Globus pallidus (tissue), 1 donor: ENCODE measurements at regions not wholly inside any gene's neighbourhood (a gene's known extent, or its start where the extent isn't known, plus 50 kb on each side); places are given as distances from the start of the nearest gene placed in this dataset.

Source experiments
- DNase-seq: peaks from one replicate; pipeline ENCODE4 v3.0.0-alpha.2; 2015; ENCODE audit warnings: low spot score

- no peak for DNase-seq
Observed at GRCh38 chr5:136689552-136689951, 324.2 kb upstream of the TRPC7 start.

GRCh38 chr5:136686192-136686872 lies 321.0 kb upstream of the TRPC7 start:
- no peak for DNase-seq

DNA sequence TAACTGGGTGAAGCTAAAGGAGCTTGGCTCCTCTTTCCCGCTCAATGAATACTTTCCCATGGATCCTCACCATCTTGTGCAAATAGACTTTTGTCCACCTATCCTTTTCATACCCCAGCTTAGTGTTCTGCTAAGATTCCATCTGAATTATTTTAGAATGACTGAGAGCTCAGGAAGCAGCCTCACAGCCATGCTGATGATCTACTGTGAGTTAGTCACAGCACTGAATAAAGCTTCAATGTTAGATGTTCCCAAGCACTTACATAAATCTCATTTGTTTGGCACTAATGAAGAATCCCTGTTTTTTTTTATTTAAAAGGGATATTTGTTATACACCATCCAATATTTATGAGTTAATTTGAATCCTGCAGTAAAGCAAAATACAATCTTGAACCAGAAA lies 317.6 kb upstream of the TRPC7 start:
- no peak for DNase-seq

DNA sequence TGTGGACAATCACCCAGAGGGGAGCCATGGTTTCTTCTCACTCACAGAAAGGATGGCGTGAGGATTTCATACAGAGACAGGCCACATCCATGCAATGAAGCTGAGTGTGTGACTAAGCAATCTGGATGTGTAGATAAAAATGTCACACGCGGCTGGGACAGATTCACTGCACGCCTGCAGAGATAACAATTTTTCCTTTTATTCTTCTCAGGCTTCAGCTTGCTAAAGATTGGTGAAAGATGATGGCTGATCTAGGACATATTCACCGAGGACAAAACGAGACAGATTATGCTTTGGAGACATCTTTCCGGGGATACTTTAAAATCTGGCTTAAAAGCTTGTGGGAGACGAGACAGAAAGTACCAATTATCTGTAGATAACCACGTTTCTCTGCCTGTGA lies 313.9 kb upstream of the TRPC7 start:
- DNase-seq: no peak

DNA sequence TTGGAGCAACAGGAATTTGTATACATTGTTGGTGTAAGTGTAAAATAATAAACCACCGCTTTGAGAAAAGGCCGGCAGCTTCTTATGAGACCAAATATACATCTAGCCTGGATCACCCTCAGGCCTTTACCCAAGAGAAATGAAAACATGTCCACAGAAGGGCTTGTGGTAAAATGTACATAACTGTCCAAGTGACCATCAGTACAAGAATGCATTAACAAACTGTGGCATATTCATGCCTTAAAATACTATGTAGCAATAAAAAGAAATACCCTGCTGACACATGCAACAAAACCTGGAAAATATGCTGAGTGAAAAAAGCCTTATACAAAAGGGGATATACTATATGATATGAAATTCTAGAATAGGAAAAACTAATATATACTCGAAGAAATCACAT lies 311.9 kb upstream of the TRPC7 start:
- no peak for DNase-seq

DNA sequence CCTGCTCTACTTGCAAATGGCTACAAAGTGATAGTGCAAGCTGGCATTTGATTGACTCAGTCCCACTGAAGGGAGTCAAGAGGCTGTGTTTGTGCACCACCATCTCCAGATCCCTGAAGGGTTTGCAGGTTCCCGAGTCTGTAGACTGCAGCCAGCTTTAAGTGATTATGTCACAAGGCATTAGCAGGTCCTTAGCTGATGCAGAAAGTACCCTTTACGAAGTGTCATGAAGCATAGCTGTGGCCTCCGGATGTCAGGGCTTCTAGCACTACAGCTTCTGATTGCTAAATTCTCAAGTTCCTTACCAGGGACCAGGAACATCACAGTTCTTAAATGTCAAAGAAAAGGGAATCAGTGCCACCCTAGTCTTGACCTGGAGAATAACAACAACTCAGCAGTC lies 311.3 kb upstream of the TRPC7 start:
- no peak for DNase-seq

GRCh38 chr5:136675769-136676168 lies 310.4 kb upstream of the TRPC7 start:
- no peak for DNase-seq

DNA sequence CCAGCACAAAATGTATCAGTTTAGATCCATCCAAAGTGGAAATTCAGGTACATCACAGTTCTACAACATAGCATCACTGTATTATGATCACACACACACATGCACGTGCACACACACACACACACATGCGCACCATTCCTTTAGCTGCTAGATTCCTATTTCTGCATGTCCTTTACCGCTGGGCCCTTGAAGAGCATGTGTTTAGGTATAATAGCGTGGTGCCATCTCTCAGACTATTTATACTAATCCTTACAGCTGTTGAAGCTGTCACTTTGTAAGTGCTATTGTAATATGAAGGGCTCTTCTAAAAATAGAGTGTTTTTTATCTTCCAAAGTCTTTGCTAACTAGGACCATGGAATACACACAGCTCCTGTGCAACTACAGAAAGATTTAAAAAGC lies 308.8 kb upstream of the TRPC7 start:
- DNase-seq: no peak

DNA sequence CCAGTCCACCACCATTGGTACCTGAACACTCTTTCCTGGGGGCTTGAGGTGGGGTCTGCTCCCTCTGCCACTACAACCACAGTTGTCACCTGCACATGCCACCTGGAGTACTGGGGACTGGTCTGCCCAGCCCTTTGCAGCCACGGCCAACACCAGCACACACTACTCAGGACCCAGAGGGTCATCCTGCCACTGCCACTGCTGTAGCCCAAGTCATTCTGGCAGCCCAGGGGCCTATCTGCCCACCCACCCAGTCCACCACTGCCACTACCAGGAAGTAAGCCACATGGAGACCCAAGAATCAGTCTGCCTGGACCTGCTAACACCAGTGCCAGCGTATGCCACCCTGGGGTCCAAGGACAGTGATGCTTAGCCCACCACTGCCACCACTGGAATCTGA lies 302.4 kb upstream of the TRPC7 start:
- no peak for DNase-seq

DNA sequence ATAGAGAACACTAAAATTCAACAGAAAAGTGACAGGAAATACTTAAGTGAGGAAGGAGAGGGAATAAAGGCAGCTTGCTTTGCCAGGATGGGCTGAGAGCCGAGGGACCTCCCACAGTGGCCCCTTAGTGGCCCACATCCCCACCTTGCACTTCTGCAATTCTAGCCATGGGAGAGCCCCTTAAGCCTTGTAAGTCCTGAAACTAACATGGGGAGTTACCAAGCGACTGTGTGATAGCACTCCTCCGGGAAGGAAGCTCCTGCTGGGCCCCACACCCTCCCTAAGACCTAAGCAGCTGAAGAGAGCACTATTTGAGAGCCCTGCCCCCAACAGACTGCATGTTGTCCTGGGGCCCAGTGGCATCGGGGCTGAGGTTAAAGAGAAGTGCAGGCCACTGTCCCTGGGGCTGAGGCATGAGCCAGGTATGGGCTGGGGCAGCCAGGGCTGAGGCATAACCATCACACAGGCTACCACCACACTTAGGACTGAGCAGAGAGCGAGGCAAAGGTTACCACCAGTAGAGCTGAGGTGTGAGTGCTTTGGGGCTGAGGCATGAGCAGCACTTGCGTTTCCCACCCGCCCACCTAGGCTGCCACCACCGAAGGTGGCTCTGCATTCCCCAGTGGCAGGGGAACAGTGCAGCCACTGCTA lies 301.8 kb upstream of the TRPC7 start:
- no peak for DNase-seq

DNA sequence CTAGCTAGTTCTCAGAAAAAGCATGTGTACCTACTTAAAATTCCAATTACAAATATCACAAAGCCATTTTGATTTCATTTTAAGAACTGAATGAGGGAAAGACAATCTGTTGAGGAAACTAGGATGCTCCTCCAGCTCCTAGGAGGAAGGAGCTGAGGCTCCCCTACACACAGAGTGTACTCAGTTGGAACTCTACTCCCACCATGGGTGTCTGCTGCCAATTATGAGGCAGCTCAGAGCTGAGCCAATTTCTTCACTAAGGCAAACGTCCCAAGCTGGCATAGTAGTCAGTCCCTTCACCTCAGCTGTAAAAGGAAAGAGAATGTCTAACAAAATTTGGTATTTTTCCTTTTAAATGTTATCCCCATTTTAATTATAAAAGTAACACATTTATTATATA lies 300.0 kb upstream of the TRPC7 start:
- DNase-seq: peak; percentile 5

DNA sequence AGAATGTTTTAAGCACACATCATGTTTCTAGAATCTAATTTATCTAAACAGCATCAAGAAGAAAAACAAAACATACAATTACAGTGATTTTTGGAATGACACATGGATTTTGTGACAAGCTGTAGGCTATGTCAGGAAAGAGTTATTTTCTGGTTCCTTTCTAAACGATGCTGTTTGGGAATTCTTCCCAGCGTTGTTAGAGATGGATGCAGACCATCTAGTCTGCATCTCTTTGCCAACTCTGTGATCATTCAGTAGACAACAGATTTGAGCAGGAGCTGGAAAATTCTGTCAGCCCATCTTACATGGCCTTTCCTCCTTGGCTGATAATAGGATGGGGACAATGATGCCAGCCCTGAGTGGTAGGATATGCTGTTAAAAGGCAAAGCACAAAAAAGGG lies 295.7 kb upstream of the TRPC7 start:
- DNase-seq: no peak

DNA sequence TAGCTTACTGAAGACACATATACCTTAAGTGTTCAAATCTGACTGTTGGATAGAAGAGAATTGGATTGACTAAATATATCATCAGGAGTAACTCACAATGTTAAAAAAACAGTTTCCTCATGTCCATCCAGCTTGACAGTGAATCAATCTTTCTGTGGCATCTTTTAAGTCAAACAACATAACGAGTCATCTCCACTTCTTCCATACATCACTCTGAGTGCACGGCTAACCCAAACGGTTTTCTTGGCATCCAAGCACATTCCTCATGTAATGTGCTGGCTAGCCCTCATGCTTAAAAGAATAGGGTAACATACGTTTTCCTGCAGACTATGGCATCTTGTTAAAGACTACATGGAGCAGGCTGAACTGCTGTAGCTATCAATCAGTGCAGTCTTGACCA lies 291.5 kb upstream of the TRPC7 start:
- no peak for DNase-seq

DNA sequence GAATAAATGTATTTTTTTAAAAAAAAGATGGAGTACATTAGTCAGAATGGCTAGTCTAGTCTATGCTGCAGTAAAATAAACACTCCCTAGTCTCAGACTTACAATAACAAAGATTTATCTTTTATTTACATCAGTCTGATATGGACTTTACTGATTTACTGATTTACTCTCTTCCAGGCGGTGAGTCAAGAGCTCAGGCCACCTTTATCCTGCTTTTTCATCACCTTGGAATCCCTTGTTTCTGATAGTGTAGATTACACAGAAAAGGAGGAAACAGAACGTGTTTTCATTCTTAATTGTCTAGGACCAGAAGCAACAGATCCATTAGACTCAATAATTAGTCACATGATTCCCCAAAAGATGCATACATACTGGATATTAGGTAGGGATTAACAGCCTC lies 290.1 kb upstream of the TRPC7 start:
- DNase-seq: no peak

DNA sequence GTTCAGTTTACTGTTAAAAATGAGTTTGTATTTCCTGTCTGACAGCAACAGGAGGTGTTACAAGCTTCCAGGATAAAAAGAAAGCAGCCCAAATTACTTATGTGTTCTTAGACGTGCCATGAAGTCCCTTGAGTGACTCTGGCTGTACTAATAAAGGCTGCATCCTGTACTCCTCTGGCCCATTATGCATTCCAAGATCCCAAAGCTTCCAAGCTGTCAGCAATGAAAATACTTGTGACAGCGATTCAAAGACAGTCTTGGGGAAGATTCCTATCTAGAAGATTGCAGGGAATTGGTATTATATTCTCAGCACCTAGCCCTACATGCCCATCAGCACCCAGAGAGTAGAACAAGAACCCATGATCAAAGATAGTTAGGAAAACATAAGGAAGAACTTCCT lies 281.6 kb upstream of the TRPC7 start:
- DNase-seq: no peak

- no peak for DNase-seq
Observed at GRCh38 chr5:136642976-136643375, 277.6 kb upstream of the TRPC7 start.

- DNase-seq: no peak
Observed at GRCh38 chr5:136639616-136640015, 274.3 kb upstream of the TRPC7 start.

DNA sequence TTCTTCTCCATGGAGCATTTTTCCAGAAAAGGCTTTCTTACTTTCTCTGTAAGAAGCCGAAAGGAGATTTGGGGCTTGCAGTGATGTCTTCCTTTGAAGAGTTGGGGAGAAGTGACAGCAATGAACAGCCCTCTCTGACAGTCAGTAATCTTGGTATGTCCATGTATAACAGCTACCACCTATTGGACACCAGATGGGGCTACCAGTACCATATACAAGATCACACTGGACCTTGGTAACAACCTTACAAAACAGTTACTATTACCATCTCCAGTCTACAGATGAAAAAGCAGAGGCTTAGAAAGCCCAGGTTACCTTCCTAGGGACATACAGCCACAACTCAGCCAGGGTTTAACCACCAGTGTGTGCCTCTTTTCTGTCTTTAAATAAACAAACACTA lies 272.7 kb upstream of the TRPC7 start:
- no peak for DNase-seq

DNA sequence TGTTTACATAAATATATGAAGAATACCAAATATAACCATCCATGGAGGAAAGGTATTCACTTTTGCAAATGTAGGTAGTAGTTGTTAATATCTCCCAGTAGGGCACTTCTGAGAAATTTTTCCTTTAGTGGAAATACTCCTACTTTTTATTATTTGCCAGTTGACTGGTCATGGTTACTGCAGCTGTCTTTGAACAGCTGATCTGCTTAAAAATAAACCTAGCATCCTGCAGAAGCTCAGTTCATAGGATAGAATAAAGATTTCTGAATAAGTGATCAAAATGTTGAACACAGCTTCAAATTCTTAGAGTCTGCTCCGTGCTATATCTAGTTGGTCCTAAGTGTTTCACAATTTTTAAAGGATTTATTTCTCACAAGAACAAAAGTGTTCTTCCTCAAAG lies 270.7 kb upstream of the TRPC7 start:
- DNase-seq: no peak

- DNase-seq: no peak
Observed at GRCh38 chr5:136631186-136631585, 265.8 kb upstream of the TRPC7 start.

DNA sequence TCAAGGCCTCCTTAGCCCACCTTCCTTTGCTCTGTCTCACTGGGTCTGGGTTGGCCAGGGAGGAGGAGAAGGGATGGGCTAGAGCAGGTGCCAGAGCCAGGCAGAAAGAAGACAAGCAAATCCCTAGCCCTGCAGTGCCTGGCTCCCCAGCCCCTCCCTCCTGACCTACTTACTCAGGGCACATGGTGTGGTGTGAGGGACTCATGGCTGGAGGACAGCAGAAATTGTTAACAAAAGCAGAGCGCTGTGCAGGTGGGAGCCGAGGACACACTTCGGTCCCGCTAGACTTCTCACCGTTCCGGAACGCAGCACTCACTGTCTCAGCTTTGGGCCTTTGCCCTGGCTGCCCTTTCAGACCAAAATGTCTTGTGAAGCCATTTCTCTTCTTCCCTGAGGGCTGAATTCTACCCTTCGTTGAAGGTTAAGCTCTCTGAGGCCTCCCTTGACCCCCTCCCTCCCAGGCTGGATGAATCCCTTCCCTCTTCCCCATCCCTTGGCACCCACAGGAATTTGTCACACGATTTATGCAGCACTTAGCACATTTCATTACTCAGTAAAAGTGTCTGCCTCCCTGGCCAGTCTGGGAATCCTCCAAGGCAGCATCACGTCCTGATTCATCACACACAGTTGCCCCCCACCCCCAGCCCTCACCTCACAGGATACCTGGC lies 263.9 kb upstream of the TRPC7 start:
- DNase-seq: peak; percentile 3

- DNase-seq: no peak
Observed at GRCh38 chr5:136626531-136626930, 261.2 kb upstream of the TRPC7 start.

DNA sequence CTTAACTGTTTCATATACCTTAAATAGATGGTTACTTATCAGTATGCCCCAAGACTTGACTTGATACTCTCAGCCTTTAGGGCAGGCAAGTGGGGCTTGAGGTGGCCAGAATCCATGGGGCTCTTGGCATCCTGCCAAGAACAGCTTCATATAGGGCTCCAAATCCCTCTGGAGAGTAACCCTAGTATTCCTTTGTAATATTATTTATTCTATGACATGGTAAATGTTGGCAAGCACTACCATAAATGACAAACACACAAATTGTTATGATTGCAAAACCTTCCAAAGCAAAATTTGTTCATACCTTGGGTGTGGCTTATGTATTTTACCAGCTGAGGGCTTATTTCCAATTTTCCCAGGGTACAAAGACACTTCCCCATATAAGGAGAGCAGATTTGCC lies 257.4 kb upstream of the TRPC7 start:
- no peak for DNase-seq

GRCh38 chr5:136621743-136622142 lies 256.4 kb upstream of the TRPC7 start:
- DNase-seq: no peak
